Left renal cortex interstitium (tissue), 4 donors: ENCODE measurements at regions not wholly inside any gene's neighbourhood (a gene's known extent, or its start where the extent isn't known, plus 50 kb on each side); places are given as distances from the start of the nearest gene placed in this dataset.
A peak's percentile ranks its signal among the peaks of the same experiment; 100 is the strongest.

Experiments used
- DNase-seq, 4 donors: peaks; one replicate each; pipeline ENCODE4 v3.0.0-alpha.2; 2013; ENCODE audit warnings: low read depth in 4 of 4, low spot score in 2 of 4, missing footprints in 1 of 4

DNA sequence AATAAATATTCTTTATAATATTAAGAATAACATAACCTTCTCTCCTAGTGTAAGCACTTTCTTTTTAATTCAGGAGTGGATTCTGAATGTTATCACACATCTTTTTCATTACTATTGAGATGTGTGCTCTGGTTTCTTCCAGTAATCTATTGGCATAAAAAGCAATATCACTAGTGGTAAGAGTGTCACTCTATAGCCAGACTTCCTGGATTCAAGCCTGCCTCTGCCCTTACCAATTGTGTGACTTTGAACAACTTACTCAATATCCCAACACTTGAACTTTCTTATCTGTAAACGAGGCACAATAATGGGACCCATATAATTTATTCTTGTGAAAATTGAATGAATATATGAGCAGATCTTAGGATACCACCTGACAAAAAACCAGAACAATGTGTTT lies 71.0 kb downstream of the SEM1 start:
- DNase-seq: no peak

- peak in 1 of 4 donors; percentile 3 for DNase-seq
These were observed 72.1 kb downstream of the SEM1 start for GRCh38 chr7:96637522-96637921.

- no peak for DNase-seq
These were observed 72.7 kb downstream of the SEM1 start for GRCh38 chr7:96636979-96637378.

DNA sequence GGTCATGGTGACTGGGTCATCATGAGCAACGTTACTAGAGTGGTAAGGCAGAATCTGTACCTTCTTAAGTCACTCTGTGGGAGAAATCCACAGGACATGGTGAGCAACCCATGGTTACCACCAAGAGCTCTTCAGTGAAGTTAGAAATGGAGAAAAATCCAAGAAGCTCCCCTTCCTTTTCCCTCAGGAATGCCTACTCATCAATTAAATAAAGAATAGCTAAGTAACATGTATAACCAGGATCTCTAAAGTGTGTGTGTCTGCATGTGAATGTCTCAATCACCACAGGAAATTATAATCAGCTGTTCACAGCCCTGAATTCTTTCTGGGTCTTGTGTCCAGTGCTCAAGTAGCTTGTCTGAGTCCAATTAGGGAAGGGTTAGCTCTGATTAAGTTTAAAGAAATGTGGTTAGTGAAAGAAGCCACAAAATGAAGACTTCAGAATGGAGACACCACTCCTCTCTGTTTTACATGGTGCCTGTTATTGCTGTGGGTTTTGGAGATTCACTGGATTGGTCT lies 73.2 kb downstream of the SEM1 start:
- DNase-seq: no peak

DNA sequence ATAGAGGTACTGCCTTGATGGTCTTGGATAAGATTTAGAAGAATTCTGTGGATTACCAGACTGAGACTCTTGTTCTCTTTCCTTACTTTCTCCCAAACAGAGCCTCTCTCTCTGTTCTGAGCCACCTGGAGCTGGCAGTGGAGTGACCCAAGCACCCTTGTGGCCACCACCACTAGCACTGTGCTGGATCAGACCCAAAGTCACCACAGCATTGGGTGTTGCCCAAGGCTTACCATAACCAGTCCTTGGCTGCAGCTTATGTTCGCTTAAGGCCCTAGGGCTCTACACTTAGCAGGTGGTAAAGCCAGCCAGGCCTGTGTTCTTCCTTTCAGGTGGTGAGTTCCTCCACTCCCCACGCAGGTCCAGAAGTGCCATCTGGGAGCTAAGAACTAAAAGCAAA lies 79.8 kb downstream of the SEM1 start:
- DNase-seq: no peak

GRCh38 chr7:96624954-96625353 lies 84.7 kb downstream of the SEM1 start:
- DNase-seq: no peak

DNA sequence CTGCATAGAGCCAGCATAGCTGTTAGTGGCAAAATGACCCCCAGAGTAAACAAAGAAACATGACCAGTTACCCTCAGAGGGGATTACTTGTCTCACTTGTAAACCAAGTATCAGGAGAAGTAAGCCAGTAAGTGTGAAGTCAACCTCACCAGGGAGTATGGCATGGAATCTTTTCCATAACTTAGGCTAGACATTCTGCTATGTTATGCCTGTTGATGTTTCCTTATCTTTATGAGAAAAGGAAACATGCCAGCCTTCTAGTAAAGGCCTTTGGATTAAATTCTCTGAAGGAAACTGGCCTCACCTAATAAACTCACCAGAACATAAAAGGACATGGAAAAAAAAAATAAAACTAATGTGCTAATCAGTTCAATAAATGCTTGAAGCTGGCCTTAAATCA lies 87.7 kb downstream of the SEM1 start:
- no peak for DNase-seq

- no peak for DNase-seq
These were observed 95.3 kb downstream of the SEM1 start for GRCh38 chr7:96614154-96614867.

GRCh38 chr7:96612034-96612433 lies 97.6 kb downstream of the SEM1 start:
- DNase-seq: no peak

DNA sequence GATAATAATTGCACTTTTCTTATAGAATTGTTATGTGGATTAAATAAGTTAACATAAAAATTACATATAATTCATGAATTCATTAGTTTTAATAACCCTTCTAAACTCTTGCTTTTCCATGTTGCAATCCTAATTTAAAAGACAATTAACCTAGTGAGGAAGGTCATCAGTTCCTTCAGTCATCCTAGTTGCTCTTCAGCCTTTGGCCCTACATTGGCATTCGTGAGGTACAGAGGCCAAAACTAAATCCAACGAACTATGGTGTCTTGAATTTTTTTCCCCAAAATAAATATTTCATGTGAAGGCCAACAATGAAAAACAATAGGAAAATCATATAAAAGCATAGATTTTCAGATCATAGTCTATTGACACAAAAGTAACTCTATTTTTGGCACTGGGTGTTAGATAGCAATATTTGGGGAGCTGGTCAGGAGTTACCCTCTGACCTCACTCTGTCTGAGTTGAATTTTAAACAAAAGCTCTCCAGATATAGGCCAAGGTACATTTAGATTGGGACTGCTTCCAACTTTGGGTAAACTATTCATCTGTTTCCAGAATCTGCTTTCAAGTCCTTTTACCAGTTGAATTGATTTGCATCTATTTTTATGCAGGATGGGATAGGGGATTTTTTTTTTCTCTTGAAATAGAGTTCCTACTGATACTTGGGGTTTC lies 104.5 kb downstream of the SEM1 start:
- DNase-seq: no peak

DNA sequence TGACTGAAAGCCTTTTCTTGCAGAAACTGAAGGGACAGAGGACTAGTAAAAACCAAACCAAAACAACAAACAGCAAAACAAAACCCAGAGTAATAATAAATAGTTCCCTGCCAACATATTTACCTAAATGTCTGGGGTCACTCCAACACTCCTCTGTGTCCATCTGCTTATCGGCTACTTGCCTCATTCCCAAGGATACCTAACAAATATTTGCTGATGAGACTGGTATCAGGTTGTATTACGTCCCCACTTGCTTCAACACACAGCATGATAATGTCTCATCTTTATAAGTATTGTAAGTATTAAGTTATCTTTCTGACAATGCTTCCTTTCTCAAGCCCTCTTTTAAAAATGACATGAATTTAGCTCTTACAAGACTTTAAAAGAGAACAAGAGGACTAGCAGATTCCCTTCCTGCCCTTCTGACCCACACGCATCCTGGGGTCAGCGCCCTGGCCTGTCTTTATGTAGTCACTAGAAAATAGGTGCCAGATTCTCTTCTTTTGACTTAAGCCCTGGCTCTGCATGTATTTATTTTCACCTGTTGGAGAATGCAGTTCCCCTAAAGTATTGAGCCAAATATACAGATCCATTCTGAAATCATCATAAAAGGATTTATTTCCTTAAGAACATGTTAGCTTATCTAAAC lies 110.2 kb downstream of the SEM1 start:
- DNase-seq: no peak

DNA sequence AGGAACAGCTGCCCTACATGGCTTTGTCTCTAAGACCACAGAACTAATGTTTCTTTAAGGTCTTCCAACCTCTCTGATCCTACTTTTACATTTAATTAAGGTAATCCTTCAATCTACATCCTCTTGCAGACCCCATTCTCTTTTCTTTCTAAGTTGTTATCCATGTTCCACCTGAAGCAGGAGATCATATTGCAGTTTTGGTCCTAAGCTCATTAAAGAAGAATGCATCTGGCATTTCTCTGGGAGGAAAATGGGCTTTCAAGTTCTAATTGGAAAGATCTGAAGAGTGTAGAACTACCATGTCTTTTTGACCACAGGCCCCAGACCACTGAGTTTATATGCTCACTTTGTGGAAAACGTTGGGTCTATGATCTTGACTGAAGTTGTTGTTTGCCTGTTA lies 111.2 kb downstream of the SEM1 start:
- no peak for DNase-seq

DNA sequence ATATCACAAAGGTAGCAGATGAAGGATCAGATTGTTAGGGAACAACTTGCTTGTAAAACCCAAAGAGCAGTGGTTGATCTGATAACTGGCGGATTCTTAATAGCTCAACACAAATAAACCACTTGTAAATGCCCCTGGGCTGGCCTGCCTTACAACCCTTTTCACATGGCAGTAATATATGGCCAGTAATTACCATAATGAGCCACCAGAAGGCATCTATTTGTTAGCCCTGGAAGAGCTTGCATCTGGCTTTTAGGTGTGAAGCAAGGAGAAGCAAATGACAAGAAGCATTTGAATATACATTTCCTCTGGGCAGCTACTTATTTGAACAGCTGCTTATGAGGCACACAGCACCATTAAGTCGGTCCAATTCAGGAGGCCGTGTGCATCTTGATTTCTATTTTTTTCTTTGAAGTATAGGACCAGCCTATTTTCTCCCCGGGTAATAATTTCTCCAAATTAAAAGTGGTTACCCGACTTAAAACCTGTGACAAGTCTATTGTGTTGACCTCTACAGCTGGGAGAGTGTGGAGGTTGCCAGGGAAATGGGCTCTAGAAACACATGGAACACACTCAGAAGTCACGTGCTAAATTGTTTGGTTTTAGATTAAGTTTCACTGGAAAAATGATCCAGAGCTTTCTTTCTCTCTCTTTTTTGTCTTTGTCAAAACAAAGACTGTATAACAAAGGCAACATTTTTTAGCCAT lies 113.4 kb downstream of the SEM1 start:
- DNase-seq: peak in 1 of 4 donors; percentile 25

DNA sequence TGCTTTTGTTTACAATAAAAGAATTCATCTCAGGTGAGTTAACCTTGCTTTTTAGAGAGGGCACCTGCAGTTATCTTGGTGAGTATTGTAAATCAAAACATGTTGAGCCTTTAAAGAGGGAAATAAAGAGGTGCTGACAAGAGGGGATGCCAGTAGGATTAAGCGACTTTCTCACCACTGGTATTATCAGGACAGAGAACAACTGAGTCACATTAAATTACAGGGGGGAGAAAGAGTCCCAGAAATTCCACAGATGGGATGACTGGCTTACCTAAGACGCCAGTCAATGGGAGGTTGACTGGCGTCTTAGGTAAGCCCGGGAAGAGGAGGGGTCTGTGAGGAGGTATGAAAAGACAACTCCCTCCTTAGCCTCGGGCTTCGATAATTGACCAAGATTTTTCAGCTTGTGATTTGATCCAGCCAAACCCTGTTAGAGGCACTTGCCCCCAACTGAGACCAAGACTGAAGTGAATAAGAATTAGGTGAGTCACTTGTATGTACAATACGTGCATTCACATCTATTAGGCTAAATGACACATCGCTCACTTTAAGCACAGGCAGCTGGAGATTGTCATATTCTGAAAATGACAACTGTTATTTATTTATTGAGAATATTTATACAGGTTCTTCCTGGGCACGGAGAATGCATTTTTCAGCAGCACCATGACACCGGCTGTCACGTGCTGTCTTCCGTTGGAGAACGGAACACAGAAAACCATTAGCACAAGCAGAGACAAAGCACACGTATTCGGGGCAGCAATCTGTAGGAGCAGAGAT lies 117.6 kb downstream of the SEM1 start:
- no peak for DNase-seq

DNA sequence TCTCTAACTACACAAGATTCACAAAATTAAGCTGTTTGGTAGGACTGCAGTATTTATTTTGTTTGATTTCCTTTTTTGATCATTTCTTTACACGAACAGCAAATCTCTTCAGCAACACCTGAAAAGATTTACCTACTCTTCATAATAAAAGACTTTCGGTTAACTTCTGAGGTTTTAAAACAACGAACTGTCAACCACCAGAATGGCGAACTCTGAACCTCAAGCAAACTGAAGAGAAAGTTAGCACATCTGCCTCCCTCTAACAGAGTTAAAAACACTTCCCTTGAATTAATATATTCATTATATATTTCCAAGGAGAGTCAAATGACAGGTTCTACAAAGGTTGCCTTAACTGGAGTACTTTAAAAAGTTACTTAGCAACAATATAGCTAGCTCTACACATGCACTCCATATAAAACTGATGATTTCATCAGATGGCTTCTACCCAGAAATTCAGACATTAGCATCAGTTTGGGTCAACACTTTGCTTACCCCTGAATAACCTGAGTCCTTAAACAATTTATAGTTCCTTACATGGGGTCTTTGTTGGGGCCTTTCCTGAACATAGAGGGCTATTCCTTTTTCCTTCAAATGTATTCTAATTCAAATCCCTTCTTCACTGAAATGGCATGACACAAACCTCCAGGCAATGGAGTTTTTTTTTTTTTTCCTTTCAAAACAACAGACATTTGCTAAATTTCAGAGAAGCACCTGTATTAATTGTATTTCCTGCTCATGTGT lies 118.3 kb downstream of the SEM1 start:
- no peak for DNase-seq

- no peak for DNase-seq
These were observed 120.6 kb downstream of the SEM1 start for GRCh38 chr7:96589038-96589437.

GRCh38 chr7:96579119-96579518 lies 130.5 kb downstream of the SEM1 start:
- no peak for DNase-seq

GRCh38 chr7:96578606-96579005 lies 131.0 kb downstream of the SEM1 start:
- DNase-seq: no peak

- DNase-seq: no peak
These were observed 146.2 kb downstream of the SEM1 start for GRCh38 chr7:96563409-96563808.

DNA sequence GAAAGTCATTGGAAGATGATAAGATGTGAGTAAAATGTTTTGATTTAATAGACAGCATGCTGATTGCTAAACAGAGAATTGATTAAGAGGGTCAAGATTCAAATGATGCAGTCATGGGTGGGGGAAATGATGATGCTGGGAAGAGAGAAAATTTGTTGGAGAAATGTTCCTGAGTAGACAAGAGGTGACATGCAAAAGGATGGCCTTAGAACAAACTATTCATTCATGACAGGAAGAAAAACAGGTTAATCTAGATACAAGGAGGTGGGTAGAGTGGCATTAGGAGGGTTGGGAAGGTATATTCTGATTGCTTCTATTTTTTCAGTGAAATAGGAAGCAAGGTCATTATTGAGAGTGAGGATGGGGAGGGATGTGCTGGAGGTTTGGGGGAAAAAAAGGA lies 146.7 kb downstream of the SEM1 start:
- no peak for DNase-seq
